Neural progenitor cell (in vitro differentiated cells): ENCODE measurements at regions not wholly inside any gene's neighbourhood (a gene's known extent, or its start where the extent isn't known, plus 50 kb on each side); places are given as distances from the start of the nearest gene placed in this dataset.

Experiments used
- DNase-seq: peaks from one replicate; pipeline ENCODE4 v3.0.0-alpha.2; 2016; ENCODE audit warnings: low spot score
- H2AFZ ChIP-seq: fragments of 200-600 bp; sonication (generic); replicated peaks from 2 replicates; pipeline ENCODE4 v1.6.1; 2016; ENCODE audit warnings: antibody characterized with exemption
- H3F3A ChIP-seq: fragments of 200-600 bp; sonication (generic); 2 replicates; pipeline ENCODE4 v1.6.1; 2016; ENCODE audit warnings: antibody characterized with exemption, low read depth
- H3K27ac ChIP-seq: fragments of 200-600 bp; sonication (generic); 2 replicates; pipeline ENCODE4 v1.5.1; 2016; ENCODE audit warnings: mild to moderate bottlenecking
- H3K27me3 ChIP-seq: fragments of 200-600 bp; sonication (generic); 2 replicates; pipeline ENCODE4 v1.6.1; 2016; ENCODE audit warnings: mild to moderate bottlenecking, moderate library complexity
- H3K36me3 ChIP-seq: fragments of 200-600 bp; sonication (generic); 2 replicates; pipeline ENCODE4 v1.5.1; 2016
- H3K4me1 ChIP-seq: fragments of 200-600 bp; sonication (generic); 2 replicates; pipeline ENCODE4 v1.6.1; 2016; ENCODE audit warnings: mixed run types
- H3K4me2 ChIP-seq: fragments of 200-600 bp; sonication (generic); 2 replicates; pipeline ENCODE4 v1.6.1; 2016
- H3K4me3 ChIP-seq: fragments of 200-600 bp; sonication (generic); 2 replicates; pipeline ENCODE4 v1.5.1; 2016
- H3K79me2 ChIP-seq: fragments of 200-600 bp; sonication (generic); 2 replicates; pipeline ENCODE4 v1.6.1; 2016; ENCODE audit warnings: low read depth
- H3K9ac ChIP-seq: fragments of 200-600 bp; sonication (generic); 2 replicates; pipeline ENCODE4 v1.6.1; 2016
- H3K9me3 ChIP-seq: fragments of 200-600 bp; sonication (generic); 2 replicates; pipeline ENCODE4 v1.5.1; 2016; ENCODE audit warnings: low read depth
- H4K20me1 ChIP-seq: fragments of 200-600 bp; sonication (generic); 2 replicates; pipeline ENCODE4 v1.6.1; 2016; ENCODE audit warnings: low read depth
- H3K27ac Mint-ChIP-seq: 3 replicates; pipeline ENCODE4 v1.8.0; 2021; ENCODE audit warnings: mixed read lengths
- H3K27me3 Mint-ChIP-seq: 2 replicates; pipeline ENCODE4 v1.8.0; 2022; ENCODE audit warnings: low read depth, mild to moderate bottlenecking, inconsistent platforms, moderate library complexity, mixed read lengths; ENCODE audit not compliant: insufficient read depth
- H3K36me3 Mint-ChIP-seq: 3 replicates; pipeline ENCODE4 v1.8.0; 2021; ENCODE audit warnings: mixed read lengths
- H3K4me1 Mint-ChIP-seq: 3 replicates; pipeline ENCODE4 v1.8.0; 2021; ENCODE audit warnings: mixed read lengths
- H3K4me3 Mint-ChIP-seq: 3 replicates; pipeline ENCODE4 v1.8.0; 2021; ENCODE audit warnings: mild to moderate bottlenecking, moderate library complexity, mixed read lengths
- H3K9me3 Mint-ChIP-seq: 3 replicates; pipeline ENCODE4 v1.8.0; 2020; ENCODE audit warnings: mixed read lengths
- CTCF ChIP-seq: fragments of 200-600 bp; sonication (generic); IDR thresholded peaks from 2 replicates; pipeline ENCODE4 v1.5.1; 2017; ENCODE audit warnings: antibody characterized with exemption, mild to moderate bottlenecking
- EZH2 ChIP-seq: fragments of 200-600 bp; sonication (generic); IDR thresholded peaks from 2 replicates; pipeline ENCODE4 v1.6.1; 2017; ENCODE audit warnings: antibody characterized with exemption, mild to moderate bottlenecking, moderate library complexity
- EZH2phosphoT487 ChIP-seq: fragments of 200-600 bp; sonication (generic); IDR thresholded peaks from 2 replicates; pipeline ENCODE4 v1.6.1; 2017; ENCODE audit warnings: antibody characterized with exemption

GRCh38 chr6:145374570-145374969, 360.8 kb downstream of the EPM2A start:
- Histone ChIP-seq H3K4me1 (peaks cover 14% of the 10 kb centered on the region), H3K9ac (no peak overlapping the region), H3K4me2 (no peak overlapping the region), H3F3A (no peaks in the 10 kb centered on the region), H3K79me2 (no peaks in the 10 kb centered on the region), H3K36me3 (no peaks in the 10 kb centered on the region), H3K27ac (no peak overlapping the region), H3K4me3 (no peak overlapping the region), H2AFZ (peak overlapping the region; percentile 54), H3K9me3 (no peaks in the 10 kb centered on the region), H4K20me1 (no peaks in the 10 kb centered on the region), H3K27me3 (no peaks in the 10 kb centered on the region)
- H3K27me3 Mint-ChIP-seq: peaks cover 3% of the 10 kb centered on the region
- no peak for DNase-seq
- peaks cover 2% of the 10 kb centered on the region for H3K9me3 Mint-ChIP-seq
- TF ChIP-seq CTCF: no peak
- TF ChIP-seq EZH2phosphoT487: no peak
- no peak for TF ChIP-seq EZH2
- no peak overlapping the region for H3K4me3 Mint-ChIP-seq
- no peaks in the 10 kb centered on the region for H3K36me3 Mint-ChIP-seq
- no peak overlapping the region for H3K27ac Mint-ChIP-seq
- H3K4me1 Mint-ChIP-seq: peaks cover 8% of the 10 kb centered on the region

- Mint-ChIP-seq H3K4me3 (no peak overlapping the region), H3K27me3 (peaks cover 3% of the 10 kb centered on the region), H3K36me3 (no peaks in the 10 kb centered on the region), H3K27ac (no peak overlapping the region), H3K4me1 (peaks cover 8% of the 10 kb centered on the region), H3K9me3 (peaks cover 2% of the 10 kb centered on the region)
- H3K36me3 ChIP-seq: no peaks in the 10 kb centered on the region
- H3F3A ChIP-seq: no peaks in the 10 kb centered on the region
- no peak for DNase-seq
- H3K9ac ChIP-seq: no peak overlapping the region
- H3K27me3 ChIP-seq: no peaks in the 10 kb centered on the region
- H3K27ac ChIP-seq: no peak overlapping the region
- peak overlapping the region; percentile 7 for H2AFZ ChIP-seq
- peaks cover 14% of the 10 kb centered on the region for H3K4me1 ChIP-seq
- TF ChIP-seq EZH2: no peak
- TF ChIP-seq CTCF: no peak
- no peak overlapping the region for H3K4me2 ChIP-seq
- no peaks in the 10 kb centered on the region for H3K9me3 ChIP-seq
- no peaks in the 10 kb centered on the region for H3K79me2 ChIP-seq
- no peak overlapping the region for H3K4me3 ChIP-seq
- H4K20me1 ChIP-seq: no peaks in the 10 kb centered on the region
These were observed 359.8 kb downstream of the EPM2A start for GRCh38 chr6:145375502-145375901.

GRCh38 chr6:145380186-145380585, 355.1 kb downstream of the EPM2A start:
- no peak overlapping the region for H3K4me3 Mint-ChIP-seq

More at GRCh38 chr6:145380186-145380585, 355.1 kb downstream of the EPM2A start:
- TF ChIP-seq CTCF: no peak
- TF ChIP-seq EZH2phosphoT487: no peak
- no peak for TF ChIP-seq EZH2
- no peaks in the 10 kb centered on the region for H3K36me3 ChIP-seq
- no peak overlapping the region for H3K9ac ChIP-seq
- H3K27me3 Mint-ChIP-seq: peaks cover 3% of the 10 kb centered on the region
- H4K20me1 ChIP-seq: no peaks in the 10 kb centered on the region
- no peak overlapping the region for H3K27ac Mint-ChIP-seq
- H3K4me3 ChIP-seq: no peak overlapping the region
- no peaks in the 10 kb centered on the region for H3K79me2 ChIP-seq
- H3K4me1 ChIP-seq: no peaks in the 10 kb centered on the region
- no peaks in the 10 kb centered on the region for H3K36me3 Mint-ChIP-seq
- H3K27ac ChIP-seq: no peak overlapping the region
- no peaks in the 10 kb centered on the region for H3K4me1 Mint-ChIP-seq
- no peaks in the 10 kb centered on the region for H3F3A ChIP-seq
- no peaks in the 10 kb centered on the region for H3K27me3 ChIP-seq
- peaks cover 2% of the 10 kb centered on the region for H3K9me3 Mint-ChIP-seq
- no peak overlapping the region for H2AFZ ChIP-seq
- no peak for DNase-seq
- H3K9me3 ChIP-seq: no peaks in the 10 kb centered on the region
- no peak overlapping the region for H3K4me2 ChIP-seq
